SK-N-MC (cell line): ENCODE measurements at regions not wholly inside any gene's neighbourhood (a gene's known extent, or its start where the extent isn't known, plus 50 kb on each side); places are given as distances from the start of the nearest gene placed in this dataset.

Experiments used
- EZH2 ChIP-seq: fragments of 200-600 bp; sonication (generic); IDR thresholded peaks from one replicate; pipeline ENCODE4 v1.6.1; 2017; ENCODE audit warnings: antibody characterized with exemption
- FOXP2 ChIP-seq: optimal IDR thresholded peaks from 2 replicates; pipeline ENCODE3; 2011; ENCODE audit warnings: mild to moderate bottlenecking, moderate library complexity; ENCODE audit not compliant: insufficient read depth; ENCODE audit errors: extremely low read length, control extremely low read depth

GRCh38 chr14:88937706-88938105 is 113.3 kb downstream of the TTC8 start:
- TF ChIP-seq EZH2 (no peak), FOXP2 (no peak)
